H54 (cell line): ENCODE measurements at regions not wholly inside any gene's neighbourhood (a gene's known extent, or its start where the extent isn't known, plus 50 kb on each side); places are given as distances from the start of the nearest gene placed in this dataset.

Source experiments
- DNase-seq: peaks from one replicate; pipeline ENCODE4 v3.0.0; 2011; ENCODE audit warnings: low spot score, mixed read lengths; ENCODE audit not compliant: insufficient read length
- FAIRE-seq: peaks from 3 replicates; lab custom pipeline; 2011; peaks lifted over from hg19 to GRCh38; lab: Jason Lieb, UNC
- POLR2A ChIP-seq: IDR thresholded peaks from 2 replicates; pipeline ENCODE4 v1.6.1; 2011; ENCODE audit warnings: low read depth, mild to moderate bottlenecking, low read length

GRCh38 chr18:76771192-76771799, 51.1 kb upstream of the ZNF236 start:
- DNase-seq (no peak), FAIRE-seq (no peak)
- no peak for TF ChIP-seq POLR2A

DNA sequence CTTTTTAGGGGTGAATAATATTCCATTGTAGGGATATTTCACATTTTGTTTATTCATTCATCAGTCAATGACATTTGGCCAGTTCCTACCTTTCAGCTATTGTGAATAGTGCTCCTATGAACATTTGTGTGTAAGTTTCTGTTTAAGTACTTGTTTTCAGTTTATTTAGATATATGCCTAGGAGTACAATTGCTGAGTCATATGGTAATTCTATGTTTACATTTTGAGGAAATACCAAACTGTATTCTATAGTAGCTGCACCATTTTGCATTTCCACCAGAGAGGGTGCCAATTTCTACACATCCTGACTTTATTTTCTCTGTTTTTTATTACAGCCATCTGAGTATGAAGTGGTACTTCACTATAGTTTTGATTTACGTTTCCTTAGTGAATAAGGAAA, 54.4 kb upstream of the ZNF236 start:
- no peak for TF ChIP-seq POLR2A
- FAIRE-seq (no peak), DNase-seq (no peak)

DNA sequence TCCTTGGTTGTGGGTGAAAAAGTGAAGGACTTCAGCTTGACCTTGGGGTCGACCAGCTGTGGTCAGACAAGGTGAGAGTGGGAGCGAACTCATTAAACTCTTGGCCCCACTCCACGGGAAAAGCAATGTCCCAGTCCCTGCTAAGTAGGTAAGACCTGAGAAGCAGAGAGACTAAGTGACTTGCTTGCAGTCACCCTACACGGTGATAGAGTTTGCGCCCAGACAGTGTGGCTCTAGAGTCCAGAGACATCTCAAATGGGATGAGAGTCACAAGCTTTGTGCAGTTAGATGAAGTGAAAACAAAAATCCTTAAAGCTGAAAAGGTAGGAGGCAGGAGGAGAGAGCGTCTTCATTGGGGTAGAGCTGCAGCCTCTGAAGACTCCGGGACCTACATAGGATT, 55.9 kb upstream of the ZNF236 start:
- no peak for TF ChIP-seq POLR2A
- FAIRE-seq (no peak), DNase-seq (no peak)

DNA sequence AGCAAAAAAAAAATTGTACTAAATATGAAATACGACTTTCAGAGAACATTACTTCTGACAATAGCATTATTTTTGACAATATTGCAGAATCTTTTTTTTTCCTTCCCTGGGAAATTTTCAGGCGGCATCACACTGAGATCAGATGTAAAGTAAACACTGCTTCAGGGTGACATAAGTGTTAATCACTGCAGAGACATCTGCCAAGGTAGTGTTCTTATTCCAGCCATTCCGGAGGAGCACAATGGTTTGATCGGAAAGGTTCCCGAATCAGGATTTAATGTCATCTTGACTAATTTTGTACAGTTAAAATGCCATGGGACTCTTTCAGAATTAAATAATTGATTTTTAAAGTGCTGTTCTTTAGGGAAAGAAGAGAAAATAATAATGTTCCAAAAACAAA, 56.7 kb upstream of the ZNF236 start:
- no peak for TF ChIP-seq POLR2A
- FAIRE-seq (no peak), DNase-seq (peak; percentile 5)

DNA sequence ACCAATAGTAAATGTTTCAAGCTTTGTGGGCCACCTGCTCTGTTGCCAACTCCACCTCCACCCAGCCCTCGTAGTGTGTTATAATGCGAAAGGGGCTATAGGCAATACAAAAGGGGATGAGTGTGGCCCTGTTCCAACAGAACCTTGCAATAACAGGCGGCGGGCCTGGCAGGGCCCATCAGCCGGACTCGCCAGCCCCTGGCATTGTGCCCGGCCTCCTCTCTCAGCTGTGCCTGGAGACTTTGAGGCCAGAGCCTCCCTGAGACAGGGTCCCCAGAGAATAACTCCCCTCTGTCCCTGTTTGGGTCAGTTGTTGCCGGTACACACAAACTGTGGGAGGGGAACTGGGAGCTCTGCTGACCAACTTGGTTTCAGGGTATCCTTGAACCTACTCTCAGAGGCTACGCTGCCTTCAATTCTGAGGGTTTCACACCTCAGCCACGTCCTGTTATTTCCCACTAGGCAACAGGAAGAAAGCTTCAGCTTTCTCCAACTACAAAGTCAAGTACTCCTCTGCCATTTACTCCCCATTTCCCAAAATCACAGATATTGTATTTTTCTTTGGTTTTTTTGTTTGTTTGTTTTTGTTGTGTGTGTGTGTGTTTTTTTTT, 58.0 kb upstream of the ZNF236 start:
- no peak for FAIRE-seq
- no peak for DNase-seq
- TF ChIP-seq POLR2A, result no peak

- FAIRE-seq, result no peak
Observed at GRCh38 chr18:76759056-76759455, 63.3 kb upstream of the ZNF236 start.

GRCh38 chr18:76757925-76758324, 64.4 kb upstream of the ZNF236 start:
- FAIRE-seq, result no peak
- no peak for TF ChIP-seq POLR2A
- no peak for DNase-seq

More at GRCh38 chr18:76759056-76759455, 63.3 kb upstream of the ZNF236 start:
- no peak for DNase-seq
- TF ChIP-seq POLR2A, result no peak

- FAIRE-seq (no peak), DNase-seq (no peak)
- no peak for TF ChIP-seq POLR2A
Observed at GRCh38 chr18:76757335-76757734, 65.0 kb upstream of the ZNF236 start.

DNA sequence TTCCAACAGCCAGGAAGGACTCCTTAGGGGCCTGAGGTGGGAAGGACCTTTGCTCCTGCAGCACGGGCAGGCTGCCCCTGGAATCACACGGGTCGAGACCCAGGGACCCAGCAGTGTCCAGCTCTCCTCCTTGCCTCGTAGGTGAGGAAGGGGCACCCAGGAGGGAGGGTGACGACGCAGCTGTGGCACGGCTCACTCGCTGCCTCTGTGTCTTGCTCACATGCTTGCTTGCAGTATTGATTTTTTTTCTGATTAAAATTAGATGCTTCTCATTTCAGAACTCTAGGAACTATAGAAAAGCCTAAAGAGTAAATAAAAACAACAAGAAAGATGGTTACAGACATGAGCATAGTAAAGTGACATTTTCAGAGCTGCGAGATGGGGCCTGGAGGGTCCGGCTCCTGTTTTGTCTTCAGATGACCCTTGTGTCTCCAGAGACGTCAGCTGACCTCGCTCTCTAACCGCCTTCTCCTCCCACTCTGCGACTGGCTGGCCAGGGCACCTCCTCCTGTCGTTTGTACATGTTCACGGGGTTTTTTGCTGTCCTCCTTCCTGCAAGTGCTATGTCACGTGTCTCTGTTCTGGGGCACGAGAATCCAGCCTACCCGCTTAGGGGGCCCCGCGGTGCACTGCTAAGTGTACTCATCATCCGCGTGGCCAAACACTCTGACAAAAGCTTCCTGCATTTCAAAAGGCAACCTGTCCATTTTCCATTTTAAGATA, 65.7 kb upstream of the ZNF236 start:
- DNase-seq (no peak), FAIRE-seq (no peak)
- no peak for TF ChIP-seq POLR2A

GRCh38 chr18:76754351-76754750, 68.0 kb upstream of the ZNF236 start:
- no peak for TF ChIP-seq POLR2A
- DNase-seq (no peak), FAIRE-seq (no peak)

GRCh38 chr18:76752400-76752799, 70.0 kb upstream of the ZNF236 start:
- FAIRE-seq (no peak), DNase-seq (no peak)
- TF ChIP-seq POLR2A, result no peak

- no peak for DNase-seq
Observed at GRCh38 chr18:76750917-76751890, 71.2 kb upstream of the ZNF236 start.

DNA sequence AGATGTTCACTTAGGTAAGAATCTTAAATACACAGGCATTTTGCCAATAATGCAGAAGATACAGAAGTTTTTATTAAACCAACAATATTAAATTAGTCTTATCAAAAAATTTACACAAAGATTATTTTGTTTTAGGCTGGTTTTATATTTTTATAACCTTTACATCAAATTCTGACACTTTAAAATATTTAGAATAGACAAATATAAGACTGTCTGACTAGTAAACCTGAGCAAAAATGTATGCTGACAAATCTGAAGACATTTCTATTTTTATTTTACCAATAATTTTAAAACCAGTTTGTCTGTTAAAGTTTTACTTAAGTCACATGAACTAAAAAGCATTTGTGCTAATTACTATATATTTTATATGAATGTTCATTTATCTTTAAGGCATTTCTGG, 72.1 kb upstream of the ZNF236 start:
- DNase-seq, result no peak
- FAIRE-seq, result no peak
- no peak for TF ChIP-seq POLR2A

More at GRCh38 chr18:76750917-76751890, 71.2 kb upstream of the ZNF236 start:
- FAIRE-seq, result no peak
- TF ChIP-seq POLR2A, result no peak
